ENCODE measurements at regions not wholly inside any gene's neighbourhood (a gene's known extent, or its start where the extent isn't known, plus 50 kb on each side); places are given as distances from the start of the nearest gene placed in this dataset.

GRCh38 chr5:74562122-74562521, 78.4 kb downstream of the ENC1 start:
- DNase-seq (ENCODE audit: low read depth, low spot score) (no peak), ATAC-seq (no peak)
- no peaks in the 10 kb centered on the region for H3K4me1 ChIP-seq (ENCODE audit: control insufficient read depth in 1 of 2, insufficient read depth in 2 of 2, low read length in 2 of 2)
- H3K9ac ChIP-seq (ENCODE audit: low read length), result no peak overlapping the region
- no peaks in the 10 kb centered on the region for H3K9me3 ChIP-seq (ENCODE audit: control insufficient read depth in 1 of 2, insufficient read depth in 1 of 2, low read depth in 1 of 2, low read length in 2 of 2)
- ChIA-PET POLR2A (no interaction called here), CTCF (no interaction called here), RAD21 (ENCODE audit: low non-redundant PET in 1 of 2, low total read pairs in 2 of 2, uncharacterized antibody in 2 of 2, unreplicated experiment in 2 of 2) (no interaction called here)
- H3K4me2 ChIP-seq (ENCODE audit: low read length), result no peak overlapping the region
- H3K27me3 ChIP-seq (ENCODE audit: insufficient read depth, low read length), result no peaks in the 10 kb centered on the region
- intact Hi-C loops (cut with micrococcal nuclease), result no loop called here
- no peak for TF ChIP-seq JUND (IDR thresholded peaks at IDR 0.05)
- TF ChIP-seq SIN3A (IDR thresholded peaks at IDR 0.05; ENCODE audit: low read depth), result no peak
- no peak for TF ChIP-seq RAD21 (IDR thresholded peaks at IDR 0.05; ENCODE audit: low read depth)
- TF ChIP-seq YY1 (IDR thresholded peaks at IDR 0.05; ENCODE audit: extremely low read depth, insufficient replicate concordance, low read depth, low read length), result no peak
- TF ChIP-seq CEBPB (IDR thresholded peaks at IDR 0.05; ENCODE audit: low read depth), result no peak
- no peak for TF ChIP-seq EGR1 (IDR thresholded peaks at IDR 0.05; ENCODE audit: low read depth)
- TF ChIP-seq EZH2phosphoT487 (IDR thresholded peaks at IDR 0.05; ENCODE audit: borderline replicate concordance), result no peak
- no peak overlapping the region for H3K4me3 ChIP-seq (replicated peaks in 1 of 2; ENCODE audit: low read depth in 1 of 2, low read length in 2 of 2)
- no peaks in the 10 kb centered on the region for H3K79me2 ChIP-seq (ENCODE audit: insufficient read depth, low read length)
- no peak overlapping the region for H3K27ac ChIP-seq (ENCODE audit: low read depth, low read length)
- no TSS peak for BruUV-seq (replicated peaks)
- H2AFZ ChIP-seq (ENCODE audit: low read depth, low read length, poor library complexity, severe bottlenecking), result no peak overlapping the region
- H4K20me1 ChIP-seq (ENCODE audit: insufficient read depth), result no peaks in the 10 kb centered on the region
- H3K9me2 ChIP-seq (ENCODE audit: insufficient read depth), result no peaks in the 10 kb centered on the region
- no peaks in the 10 kb centered on the region for H3K36me3 ChIP-seq (ENCODE audit: control insufficient read depth in 1 of 2, insufficient read depth in 2 of 2, low read length in 2 of 2)

DNA sequence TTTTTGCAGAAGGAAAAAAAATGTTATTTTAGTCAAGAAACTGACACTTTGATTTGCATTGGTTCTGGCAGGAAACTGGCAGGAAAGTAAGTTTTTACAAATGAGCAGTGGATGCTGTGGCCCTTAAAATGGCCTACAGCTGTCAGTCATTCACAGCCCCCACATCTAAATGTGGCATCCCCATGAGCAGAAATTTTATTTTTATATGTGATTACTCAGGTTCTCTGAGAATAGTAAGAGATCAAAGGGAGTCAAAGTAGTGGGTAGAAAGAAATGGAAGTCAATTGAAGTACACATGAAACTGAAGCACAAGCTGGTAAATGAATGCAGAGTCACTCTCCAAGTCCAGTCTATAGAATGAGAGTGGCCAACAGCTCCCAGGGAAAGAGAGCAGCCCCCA, 80.3 kb downstream of the ENC1 start:
- BruUV-seq (replicated peaks), result no TSS peak
- no peaks in the 10 kb centered on the region for H4K20me1 ChIP-seq (ENCODE audit: insufficient read depth)
- no peak for ATAC-seq
- no peaks in the 10 kb centered on the region for H3K79me2 ChIP-seq (ENCODE audit: insufficient read depth, low read length)
- no peaks in the 10 kb centered on the region for H3K9me3 ChIP-seq (ENCODE audit: control insufficient read depth in 1 of 2, insufficient read depth in 1 of 2, low read depth in 1 of 2, low read length in 2 of 2)
- no peaks in the 10 kb centered on the region for H3K4me1 ChIP-seq (ENCODE audit: control insufficient read depth in 1 of 2, insufficient read depth in 2 of 2, low read length in 2 of 2)
- H2AFZ ChIP-seq (ENCODE audit: low read depth, low read length, poor library complexity, severe bottlenecking), result no peak overlapping the region
- H3K4me3 ChIP-seq (replicated peaks in 1 of 2; ENCODE audit: low read depth in 1 of 2, low read length in 2 of 2), result no peak overlapping the region
- H3K4me2 ChIP-seq (ENCODE audit: low read length), result no peak overlapping the region
- no peaks in the 10 kb centered on the region for H3K9me2 ChIP-seq (ENCODE audit: insufficient read depth)
- TF ChIP-seq SIN3A (IDR thresholded peaks at IDR 0.05; ENCODE audit: low read depth), result no peak
- no peak for TF ChIP-seq CEBPB (IDR thresholded peaks at IDR 0.05; ENCODE audit: low read depth)
- no peak for TF ChIP-seq FOSL1 (IDR thresholded peaks at IDR 0.05; ENCODE audit: low read depth)
- no peak for TF ChIP-seq MAX (IDR thresholded peaks at IDR 0.05)
- no peak for TF ChIP-seq POLR2AphosphoS5 (IDR thresholded peaks at IDR 0.05; ENCODE audit: low read depth, low read length)
- H3K36me3 ChIP-seq (ENCODE audit: control insufficient read depth in 1 of 2, insufficient read depth in 2 of 2, low read length in 2 of 2), result no peaks in the 10 kb centered on the region
- no peak overlapping the region for H3K27ac ChIP-seq (ENCODE audit: low read depth, low read length)
- intact Hi-C loops (cut with micrococcal nuclease), result no loop called here
- ChIA-PET CTCF (no interaction called here), POLR2A (no interaction called here), RAD21 (ENCODE audit: low non-redundant PET in 1 of 2, low total read pairs in 2 of 2, uncharacterized antibody in 2 of 2, unreplicated experiment in 2 of 2) (no interaction called here)
- no peak for DNase-seq (ENCODE audit: low read depth, low spot score)
- no peak overlapping the region for H3K9ac ChIP-seq (ENCODE audit: low read length)
- H3K27me3 ChIP-seq (ENCODE audit: insufficient read depth, low read length), result no peaks in the 10 kb centered on the region
